Hepatocyte (in vitro differentiated cells): ENCODE measurements at regions not wholly inside any gene's neighbourhood (a gene's known extent, or its start where the extent isn't known, plus 50 kb on each side); places are given as distances from the start of the nearest gene placed in this dataset.

ENCODE experiments used
- EZH2 ChIP-seq: fragments of 200-600 bp; sonication (generic); IDR thresholded peaks from 2 replicates; pipeline ENCODE4 v1.6.1; 2016; ENCODE audit warnings: antibody characterized with exemption, mild to moderate bottlenecking, borderline replicate concordance
- TF ChIP-seq, protein P1 (sequence below): fragments of 200-600 bp; sonication (generic); IDR thresholded peaks from 2 replicates; pipeline ENCODE4 v1.5.1; 2016; ENCODE audit warnings: antibody characterized with exemption, mild to moderate bottlenecking; ENCODE audit not compliant: poor library complexity

DNA sequence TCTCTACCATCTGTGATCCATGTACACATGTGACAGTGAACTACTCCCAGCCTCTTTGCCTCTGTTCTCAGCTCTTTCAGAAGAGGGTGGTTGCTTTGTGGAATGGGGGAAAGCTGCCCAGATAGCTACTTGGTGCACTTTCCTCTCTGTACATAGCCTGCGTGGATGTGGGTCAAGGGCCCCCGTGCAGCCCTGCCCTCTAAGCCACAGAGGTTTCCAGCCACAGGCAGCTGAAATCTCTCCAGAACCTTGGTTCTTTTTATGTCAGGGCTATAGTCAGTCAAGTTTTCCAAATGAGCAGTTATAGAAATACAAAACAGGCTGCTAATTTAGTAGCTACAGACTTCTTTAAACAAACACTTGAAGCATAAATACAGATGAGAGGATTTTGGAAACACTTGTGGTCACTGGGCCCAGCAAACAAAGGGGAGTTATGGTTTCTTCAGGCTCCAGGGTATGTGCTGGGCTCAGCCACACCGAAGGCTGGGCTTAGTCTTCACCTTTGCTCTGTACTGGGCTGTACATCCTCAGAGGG, 199.7 kb upstream of the ASIC2 start:
- TF ChIP-seq, protein P1, sequence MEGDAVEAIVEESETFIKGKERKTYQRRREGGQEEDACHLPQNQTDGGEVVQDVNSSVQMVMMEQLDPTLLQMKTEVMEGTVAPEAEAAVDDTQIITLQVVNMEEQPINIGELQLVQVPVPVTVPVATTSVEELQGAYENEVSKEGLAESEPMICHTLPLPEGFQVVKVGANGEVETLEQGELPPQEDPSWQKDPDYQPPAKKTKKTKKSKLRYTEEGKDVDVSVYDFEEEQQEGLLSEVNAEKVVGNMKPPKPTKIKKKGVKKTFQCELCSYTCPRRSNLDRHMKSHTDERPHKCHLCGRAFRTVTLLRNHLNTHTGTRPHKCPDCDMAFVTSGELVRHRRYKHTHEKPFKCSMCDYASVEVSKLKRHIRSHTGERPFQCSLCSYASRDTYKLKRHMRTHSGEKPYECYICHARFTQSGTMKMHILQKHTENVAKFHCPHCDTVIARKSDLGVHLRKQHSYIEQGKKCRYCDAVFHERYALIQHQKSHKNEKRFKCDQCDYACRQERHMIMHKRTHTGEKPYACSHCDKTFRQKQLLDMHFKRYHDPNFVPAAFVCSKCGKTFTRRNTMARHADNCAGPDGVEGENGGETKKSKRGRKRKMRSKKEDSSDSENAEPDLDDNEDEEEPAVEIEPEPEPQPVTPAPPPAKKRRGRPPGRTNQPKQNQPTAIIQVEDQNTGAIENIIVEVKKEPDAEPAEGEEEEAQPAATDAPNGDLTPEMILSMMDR: no peak
- no peak for TF ChIP-seq EZH2
